ENCODE measurements at regions not wholly inside any gene's neighbourhood (a gene's known extent, or its start where the extent isn't known, plus 50 kb on each side); places are given as distances from the start of the nearest gene placed in this dataset.

GRCh38 chr12:19988948-19989347 is 379.4 kb upstream of the PDE3A start:
- TF ChIP-seq CTCF (IDR thresholded peaks at IDR 0.05) (no peak), POLR2AphosphoS5 (IDR thresholded peaks at IDR 0.05; ENCODE audit: low read depth, low read length) (no peak), SIN3A (IDR thresholded peaks at IDR 0.05; ENCODE audit: borderline replicate concordance, insufficient read depth, low read depth, low read length) (no peak)
